ENCODE measurements at regions not wholly inside any gene's neighbourhood (a gene's known extent, or its start where the extent isn't known, plus 50 kb on each side); places are given as distances from the start of the nearest gene placed in this dataset.

DNA sequence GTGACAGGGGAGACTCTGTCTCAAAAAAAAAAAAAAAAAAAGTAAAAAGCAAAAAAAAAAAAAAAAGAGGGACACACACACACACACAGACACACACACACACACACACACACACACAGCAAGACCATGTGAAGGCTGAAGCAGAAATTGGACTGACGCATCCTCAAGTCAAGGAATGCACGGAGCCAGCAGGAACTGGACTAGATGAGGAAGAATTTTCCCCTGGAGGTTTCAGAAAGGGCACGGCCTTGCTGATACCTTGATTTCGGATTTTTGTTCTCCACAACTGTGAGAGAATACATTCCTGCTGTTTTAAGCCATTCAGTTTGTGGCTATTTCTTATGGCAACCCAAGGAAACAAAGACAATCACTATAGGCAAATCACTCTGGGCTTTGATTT, 176.9 kb upstream of the SALL4 start:
- no peak overlapping the region for H3K4me3 ChIP-seq (ENCODE audit: low read depth, low read length)
- no peak for DNase-seq (ENCODE audit: low read depth)
- TF ChIP-seq, protein P1, sequence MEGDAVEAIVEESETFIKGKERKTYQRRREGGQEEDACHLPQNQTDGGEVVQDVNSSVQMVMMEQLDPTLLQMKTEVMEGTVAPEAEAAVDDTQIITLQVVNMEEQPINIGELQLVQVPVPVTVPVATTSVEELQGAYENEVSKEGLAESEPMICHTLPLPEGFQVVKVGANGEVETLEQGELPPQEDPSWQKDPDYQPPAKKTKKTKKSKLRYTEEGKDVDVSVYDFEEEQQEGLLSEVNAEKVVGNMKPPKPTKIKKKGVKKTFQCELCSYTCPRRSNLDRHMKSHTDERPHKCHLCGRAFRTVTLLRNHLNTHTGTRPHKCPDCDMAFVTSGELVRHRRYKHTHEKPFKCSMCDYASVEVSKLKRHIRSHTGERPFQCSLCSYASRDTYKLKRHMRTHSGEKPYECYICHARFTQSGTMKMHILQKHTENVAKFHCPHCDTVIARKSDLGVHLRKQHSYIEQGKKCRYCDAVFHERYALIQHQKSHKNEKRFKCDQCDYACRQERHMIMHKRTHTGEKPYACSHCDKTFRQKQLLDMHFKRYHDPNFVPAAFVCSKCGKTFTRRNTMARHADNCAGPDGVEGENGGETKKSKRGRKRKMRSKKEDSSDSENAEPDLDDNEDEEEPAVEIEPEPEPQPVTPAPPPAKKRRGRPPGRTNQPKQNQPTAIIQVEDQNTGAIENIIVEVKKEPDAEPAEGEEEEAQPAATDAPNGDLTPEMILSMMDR (IDR thresholded peaks at IDR 0.05; ENCODE audit: insufficient read depth, low read length): no peak

DNA sequence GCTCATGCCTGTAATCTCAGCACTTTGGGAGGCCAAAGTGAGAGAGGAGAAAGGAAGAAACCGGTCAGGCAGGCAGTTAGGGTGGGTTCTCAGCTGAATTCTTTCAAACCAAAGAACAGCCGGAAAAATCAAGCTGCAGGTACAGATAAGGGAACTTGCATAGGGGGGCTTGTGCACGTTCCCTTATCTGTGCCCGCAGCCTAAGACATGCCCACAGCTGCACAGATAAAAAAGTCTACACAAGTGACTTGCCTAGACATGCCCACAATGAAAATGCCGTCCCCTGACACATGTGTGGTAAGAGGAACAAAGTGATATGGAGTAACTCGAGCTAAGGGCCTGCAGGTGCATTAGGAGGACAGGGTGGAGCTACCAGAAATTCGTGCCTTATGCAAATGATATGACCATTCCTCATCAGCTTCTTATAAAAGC, 175.8 kb upstream of the SALL4 start:
- no peak overlapping the region for H3K4me3 ChIP-seq (ENCODE audit: low read depth, low read length)
- TF ChIP-seq, protein P1 (IDR thresholded peaks at IDR 0.05; ENCODE audit: insufficient read depth, low read length): no peak
- DNase-seq (ENCODE audit: low read depth): no peak

DNA sequence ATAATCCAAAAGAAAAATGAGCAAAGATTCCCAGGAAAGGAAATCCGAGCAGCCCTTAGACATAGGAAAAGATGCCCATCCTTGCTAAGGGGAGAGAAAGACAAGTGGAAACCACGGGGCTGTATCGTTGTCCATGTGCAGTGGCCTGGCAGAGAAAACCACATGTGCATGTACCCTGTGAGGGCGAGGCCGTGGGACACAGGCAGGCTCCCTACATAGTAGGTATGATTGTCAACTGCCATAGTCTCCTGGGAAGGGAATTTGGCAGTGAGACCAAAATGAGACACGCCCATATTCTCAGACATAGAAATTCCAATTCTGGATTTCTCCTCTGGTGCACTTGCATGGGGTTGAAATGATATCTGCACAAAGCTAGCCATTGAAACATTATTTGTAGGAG, 169.7 kb upstream of the SALL4 start:
- H3K4me3 ChIP-seq (ENCODE audit: low read depth, low read length): no peak overlapping the region
- DNase-seq (ENCODE audit: low read depth): no peak
- TF ChIP-seq, protein P1 (IDR thresholded peaks at IDR 0.05; ENCODE audit: insufficient read depth, low read length): no peak

DNA sequence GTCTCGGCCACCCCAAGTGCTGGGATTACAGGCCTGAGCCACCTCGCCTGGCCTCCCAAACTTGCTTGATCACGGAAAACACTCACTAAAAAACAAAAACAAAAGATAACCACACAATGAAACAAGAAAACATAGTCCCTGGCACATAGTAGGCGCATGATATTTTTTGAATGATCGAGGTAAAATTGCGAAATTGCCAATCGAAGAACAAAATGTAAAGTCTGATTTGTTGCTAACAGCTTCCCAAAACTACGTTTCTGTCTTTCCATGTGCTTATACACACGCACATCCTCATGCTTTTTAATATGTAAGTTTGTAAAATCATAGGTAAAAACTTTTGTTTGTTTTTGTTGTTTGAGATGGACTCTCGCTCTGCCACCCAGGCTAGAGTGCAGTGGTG, 168.5 kb upstream of the SALL4 start:
- H3K4me3 ChIP-seq (ENCODE audit: low read depth, low read length): no peak overlapping the region
- DNase-seq (ENCODE audit: low read depth): no peak

DNA sequence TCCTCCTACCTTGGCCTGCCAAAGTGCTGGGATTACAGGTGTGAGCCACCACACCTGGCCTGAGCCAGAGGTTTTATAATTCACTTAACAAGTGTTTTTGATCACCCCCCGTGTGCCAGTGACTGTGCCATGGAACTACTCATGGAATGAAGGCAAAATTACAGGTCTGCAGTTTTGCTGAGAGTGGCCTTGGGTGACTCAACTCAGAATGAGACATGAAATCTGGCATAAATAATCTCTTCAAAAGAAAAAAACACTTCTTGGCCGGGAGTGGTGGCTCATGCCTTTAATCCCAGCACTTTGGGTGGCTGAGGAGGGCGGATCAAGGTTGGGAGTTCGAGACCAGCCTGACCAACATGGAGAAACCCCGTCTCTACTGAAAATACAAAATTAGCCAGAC, 166.9 kb upstream of the SALL4 start:
- TF ChIP-seq, protein P1 (IDR thresholded peaks at IDR 0.05; ENCODE audit: insufficient read depth, low read length): no peak
- no peak overlapping the region for H3K4me3 ChIP-seq (ENCODE audit: low read depth, low read length)
- DNase-seq (ENCODE audit: low read depth): no peak

More for the DNA sequence above, 168.5 kb upstream of the SALL4 start:
- TF ChIP-seq, protein P1 (IDR thresholded peaks at IDR 0.05; ENCODE audit: insufficient read depth, low read length): no peak

DNA sequence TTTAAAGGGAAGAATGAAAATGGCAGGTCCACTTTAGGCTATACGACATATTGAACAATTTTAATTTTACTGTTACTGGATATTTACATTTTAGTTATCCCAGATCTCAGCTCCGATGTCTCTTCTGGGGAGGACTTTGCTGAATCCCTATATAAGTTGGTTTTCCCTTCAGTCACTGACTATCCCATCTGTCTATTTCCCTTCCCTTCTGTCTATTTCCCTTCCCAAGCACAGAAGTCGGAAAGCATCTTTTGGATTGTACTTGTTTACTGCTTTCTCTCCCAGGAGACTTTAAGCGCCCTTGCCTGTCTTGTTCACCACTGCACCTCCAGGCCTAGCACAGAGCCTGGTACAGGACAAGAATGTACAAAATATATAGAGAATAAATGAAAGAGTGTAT, 165.8 kb upstream of the SALL4 start:
- H3K4me3 ChIP-seq (ENCODE audit: low read depth, low read length): no peak overlapping the region
- no peak for DNase-seq (ENCODE audit: low read depth)
- TF ChIP-seq, protein P1 (IDR thresholded peaks at IDR 0.05; ENCODE audit: insufficient read depth, low read length): no peak

DNA sequence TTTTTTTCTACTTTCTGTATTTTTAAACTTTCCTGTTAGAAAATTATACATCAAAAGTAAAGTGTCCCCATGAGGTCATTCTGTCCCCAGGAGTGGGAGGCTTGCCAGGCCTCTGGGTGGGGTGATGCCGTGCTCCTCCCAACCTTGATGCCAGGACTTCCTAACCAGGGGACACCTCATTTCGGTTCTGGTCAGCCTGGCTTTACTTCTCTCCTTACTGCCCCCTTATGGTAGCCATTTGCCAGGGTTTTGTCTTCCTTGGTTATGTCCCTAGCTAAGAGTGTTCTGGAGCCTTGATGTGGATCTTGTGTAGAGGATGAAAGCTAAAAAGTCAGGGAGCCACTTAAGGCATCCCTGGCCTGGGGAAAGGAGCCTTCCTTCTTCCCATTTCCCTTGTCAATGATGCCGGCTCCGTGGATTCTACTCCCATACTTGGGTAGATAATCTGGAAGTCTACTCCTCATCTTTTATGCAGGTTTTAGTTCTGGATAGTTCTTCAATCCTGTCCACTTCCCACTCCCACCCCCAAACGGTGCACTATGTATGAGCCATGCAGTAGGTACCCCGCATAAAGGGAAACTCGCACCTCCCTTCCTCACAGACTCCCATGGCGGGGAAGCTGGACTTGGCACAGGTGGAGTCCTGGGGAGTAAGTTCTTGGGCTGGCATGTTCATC, 164.1 kb upstream of the SALL4 start:
- DNase-seq (ENCODE audit: low read depth): peak; percentile 80
- TF ChIP-seq, protein P1 (IDR thresholded peaks at IDR 0.05; ENCODE audit: insufficient read depth, low read length): peak; percentile 88
- H3K4me3 ChIP-seq (ENCODE audit: low read depth, low read length): no peak overlapping the region
